Activated CD4-positive, alpha-beta T cell treated with anti-CD3 and anti-CD28 coated beads, Interleukin-2, amount 10 ng/mL, durations not matched to agents 24 days and 14 days (primary cell): ENCODE measurements at regions not wholly inside any gene's neighbourhood (a gene's known extent, or its start where the extent isn't known, plus 50 kb on each side); places are given as distances from the start of the nearest gene placed in this dataset.
"Not testable (repeated sequence)": the region's sequence is repeated elsewhere in the genome, so short reads cannot be mapped to it uniquely, and the experiment has no call there.

ENCODE experiments used
- DNase-seq: peaks from one replicate; pipeline ENCODE4 v3.0.0; 2022
- H3K27ac Mint-ChIP-seq: one replicate; pipeline ENCODE4 v1.8.0; 2022; ENCODE audit warnings: mild to moderate bottlenecking, mixed read lengths
- H3K27me3 Mint-ChIP-seq: one replicate; pipeline ENCODE4 v1.8.0; 2022; ENCODE audit warnings: mixed read lengths
- H3K36me3 Mint-ChIP-seq: one replicate; pipeline ENCODE4 v1.8.0; 2022; ENCODE audit warnings: low read depth, mild to moderate bottlenecking, mixed read lengths
- H3K4me1 Mint-ChIP-seq: one replicate; pipeline ENCODE4 v1.8.0; 2021; ENCODE audit warnings: mixed read lengths
- H3K4me3 Mint-ChIP-seq: one replicate; pipeline ENCODE4 v1.8.0; 2022; ENCODE audit warnings: mild to moderate bottlenecking, moderate library complexity, mixed read lengths
- H3K9me3 Mint-ChIP-seq: one replicate; pipeline ENCODE4 v1.8.0; 2021; ENCODE audit warnings: mixed read lengths
- intact Hi-C: fragments of 100-400 bp; cut with micrococcal nuclease; formaldehyde crosslinking; loops from one replicate; pipeline ENCODE4 v1.15.1; 2023

DNA sequence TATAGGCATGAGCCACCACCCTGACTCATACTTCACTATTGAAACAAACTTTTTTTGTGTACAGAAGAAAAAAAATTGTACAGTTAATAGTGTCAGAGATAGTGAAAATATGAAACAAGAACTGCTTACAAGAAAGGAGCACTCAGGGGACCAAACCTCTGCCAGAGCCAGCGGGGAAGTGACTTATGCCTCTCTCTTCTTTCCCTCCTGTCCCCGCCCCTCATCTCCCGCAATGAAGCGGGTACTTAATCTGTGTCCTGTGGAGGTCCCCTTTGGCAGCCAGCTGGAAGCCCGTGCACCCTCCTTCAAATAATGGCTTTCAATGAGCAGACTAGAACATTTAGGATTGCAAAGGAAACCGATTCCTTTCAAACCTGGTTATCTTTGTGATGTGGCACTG lies 51.5 kb downstream of the PPIAL4A start:
- peak; percentile 63 for DNase-seq
- H3K36me3 Mint-ChIP-seq, intact Hi-C loops, H3K9me3 Mint-ChIP-seq, H3K27me3 Mint-ChIP-seq: not testable (repeated sequence)
- Mint-ChIP-seq H3K27ac (peak overlapping the region; percentile 87), H3K4me1 (peaks cover 17% of the 10 kb centered on the region), H3K4me3 (peak overlapping the region; percentile 78)

DNA sequence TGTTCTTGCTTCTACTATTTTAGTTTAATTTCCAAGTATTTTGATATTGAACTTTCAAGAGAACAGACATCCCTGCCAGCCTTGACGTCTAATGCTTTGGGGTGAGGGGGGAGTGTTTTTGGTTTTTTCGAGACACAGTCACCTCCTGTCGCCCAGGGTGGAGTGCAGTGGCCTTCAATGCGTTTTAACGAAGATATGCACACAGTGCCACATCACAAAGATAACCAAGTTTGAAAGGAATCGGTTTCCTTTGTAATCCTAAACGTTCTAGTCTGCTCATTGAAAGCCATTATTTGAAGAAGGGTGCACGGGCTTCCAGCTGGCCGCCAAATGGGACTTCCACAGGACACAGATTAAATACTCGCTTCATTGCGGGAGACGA lies 52.3 kb downstream of the PPIAL4A start:
- DNase-seq, intact Hi-C loops, H3K9me3 Mint-ChIP-seq, H3K27me3 Mint-ChIP-seq, H3K36me3 Mint-ChIP-seq: not testable (repeated sequence)
- H3K4me1 Mint-ChIP-seq: peaks cover 17% of the 10 kb centered on the region
- H3K27ac Mint-ChIP-seq: peak overlapping the region; percentile 100
- H3K4me3 Mint-ChIP-seq: peak overlapping the region; percentile 83

DNA sequence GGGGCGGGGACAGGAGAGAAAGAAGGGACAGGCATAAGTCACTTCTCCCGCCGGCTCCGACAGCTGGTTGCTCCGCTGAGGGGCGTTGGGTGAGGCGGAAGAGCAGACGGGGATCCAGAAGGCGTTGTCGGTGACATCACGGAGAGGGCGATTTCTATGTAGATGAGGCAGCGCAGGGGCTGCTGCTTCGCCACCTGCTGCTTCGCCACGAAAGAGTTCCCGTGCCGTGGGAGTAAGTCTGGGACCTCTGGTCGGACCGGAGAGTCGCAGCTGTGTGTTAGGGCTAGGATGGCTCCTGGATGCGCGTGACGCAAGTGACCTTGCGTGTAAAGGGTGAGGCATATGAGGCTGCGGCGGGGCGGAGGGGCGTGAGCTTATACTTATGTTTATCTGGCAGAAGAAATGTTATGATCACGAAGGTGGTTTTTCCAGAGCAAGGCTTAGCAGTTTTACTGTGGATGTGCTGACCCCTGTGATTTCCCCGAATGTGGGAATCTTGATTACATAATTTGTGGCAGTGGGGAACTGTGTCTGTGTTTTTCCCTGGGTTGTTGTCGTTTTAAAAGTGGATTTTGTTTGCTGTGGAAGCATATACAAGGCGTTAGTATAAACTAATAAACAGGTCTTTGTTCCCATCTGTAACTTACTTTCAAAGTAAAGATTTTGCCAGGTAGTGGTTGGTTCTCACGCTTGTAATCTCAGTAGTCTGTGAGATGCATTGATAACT lies 52.8 kb downstream of the PPIAL4A start:
- H3K27me3 Mint-ChIP-seq, H3K9me3 Mint-ChIP-seq, intact Hi-C loops, H3K36me3 Mint-ChIP-seq: not testable (repeated sequence)
- peaks cover 17% of the 10 kb centered on the region for H3K4me1 Mint-ChIP-seq
- H3K4me3 Mint-ChIP-seq: peak overlapping the region; percentile 83
- peak; percentile 92 for DNase-seq
- H3K27ac Mint-ChIP-seq: peak overlapping the region; percentile 100

DNA sequence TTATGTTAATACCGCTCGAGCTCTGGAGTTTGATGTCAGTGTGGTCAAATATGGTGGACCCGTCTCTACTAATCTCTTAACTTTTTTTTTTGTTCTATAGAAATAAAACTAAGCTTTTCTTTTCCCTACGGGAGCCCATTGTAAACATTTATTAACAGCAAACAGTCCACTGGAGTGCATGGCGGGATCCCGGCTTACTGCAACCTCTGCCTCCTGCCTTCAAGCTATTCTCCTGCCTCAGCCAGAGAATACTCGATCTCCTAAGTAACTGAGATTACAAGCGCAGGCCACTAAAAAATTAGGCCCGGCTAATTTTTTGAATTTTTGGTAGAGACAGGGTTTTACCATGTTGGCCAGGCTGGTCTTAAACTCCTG lies 53.4 kb downstream of the PPIAL4A start:
- H3K4me1 Mint-ChIP-seq: peaks cover 17% of the 10 kb centered on the region
- intact Hi-C loops, H3K27me3 Mint-ChIP-seq, DNase-seq, H3K9me3 Mint-ChIP-seq, H3K4me3 Mint-ChIP-seq, H3K27ac Mint-ChIP-seq, H3K36me3 Mint-ChIP-seq: not testable (repeated sequence)

DNA sequence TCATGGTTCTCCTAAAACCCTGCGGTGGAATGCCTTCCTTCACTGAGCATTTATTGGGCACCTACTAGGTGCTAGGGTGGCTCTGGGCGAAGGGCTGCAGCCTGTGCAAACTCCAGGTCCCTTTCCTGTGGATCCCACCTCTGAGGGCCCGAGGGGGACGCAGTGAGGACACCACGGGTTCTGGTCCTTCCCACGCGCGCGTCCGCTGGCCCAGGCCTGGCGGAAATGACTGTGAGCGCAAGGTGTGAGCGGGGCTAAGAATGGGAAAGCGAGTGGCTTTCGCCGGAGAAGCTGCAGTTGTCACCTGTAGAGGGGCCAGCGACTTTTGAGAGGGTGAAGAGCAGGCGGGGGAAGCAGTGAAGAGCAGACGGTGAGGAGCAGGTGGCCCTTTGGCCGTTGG lies 55.1 kb downstream of the PPIAL4A start:
- H3K9me3 Mint-ChIP-seq, intact Hi-C loops, H3K27ac Mint-ChIP-seq, H3K36me3 Mint-ChIP-seq, DNase-seq, H3K4me3 Mint-ChIP-seq, H3K27me3 Mint-ChIP-seq: not testable (repeated sequence)
- H3K4me1 Mint-ChIP-seq: peaks cover 14% of the 10 kb centered on the region

DNA sequence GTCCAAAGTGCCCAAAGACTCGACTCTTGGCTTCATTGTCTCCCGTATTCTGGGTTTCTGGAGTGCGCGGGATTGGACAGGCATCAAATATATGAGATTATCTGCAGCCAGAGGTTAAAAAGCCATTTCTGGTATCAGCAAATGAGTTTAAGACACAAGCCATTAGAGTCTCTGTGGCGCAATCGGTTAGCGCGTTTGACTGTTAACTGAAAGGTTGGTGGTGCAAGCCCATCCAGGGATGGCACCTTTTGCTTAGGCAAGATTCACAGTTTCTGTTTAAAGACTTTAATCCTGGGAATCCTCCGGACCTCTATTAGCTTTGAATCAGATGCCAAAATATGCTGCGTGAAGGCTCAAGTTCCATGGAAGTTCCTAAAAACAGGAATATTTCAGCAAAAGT lies 55.6 kb downstream of the PPIAL4A start:
- H3K9me3 Mint-ChIP-seq, H3K4me3 Mint-ChIP-seq, intact Hi-C loops, DNase-seq, H3K27ac Mint-ChIP-seq, H3K36me3 Mint-ChIP-seq, H3K27me3 Mint-ChIP-seq: not testable (repeated sequence)
- H3K4me1 Mint-ChIP-seq: peaks cover 14% of the 10 kb centered on the region

DNA sequence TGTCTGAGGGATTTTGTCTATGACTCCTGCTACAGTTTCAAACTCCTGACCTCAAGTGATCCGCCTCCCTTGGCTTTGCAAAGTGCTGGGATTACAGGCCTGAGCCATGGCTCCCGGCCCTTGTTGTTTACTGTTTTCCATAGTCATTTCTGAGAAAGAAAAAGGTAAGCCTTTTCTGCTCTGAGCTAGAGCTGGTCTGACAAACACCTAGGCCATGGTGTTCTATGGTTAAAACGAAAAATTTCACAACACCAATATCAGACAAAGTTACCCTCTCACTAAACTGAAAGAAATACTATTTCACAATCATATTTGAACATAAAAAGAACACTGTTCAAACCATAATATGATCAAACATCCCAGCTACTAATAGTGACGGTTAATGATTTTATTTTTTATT lies 57.5 kb downstream of the PPIAL4A start:
- H3K27me3 Mint-ChIP-seq, H3K4me3 Mint-ChIP-seq, H3K9me3 Mint-ChIP-seq, intact Hi-C loops, H3K27ac Mint-ChIP-seq, H3K36me3 Mint-ChIP-seq, DNase-seq, H3K4me1 Mint-ChIP-seq: not testable (repeated sequence)

DNA sequence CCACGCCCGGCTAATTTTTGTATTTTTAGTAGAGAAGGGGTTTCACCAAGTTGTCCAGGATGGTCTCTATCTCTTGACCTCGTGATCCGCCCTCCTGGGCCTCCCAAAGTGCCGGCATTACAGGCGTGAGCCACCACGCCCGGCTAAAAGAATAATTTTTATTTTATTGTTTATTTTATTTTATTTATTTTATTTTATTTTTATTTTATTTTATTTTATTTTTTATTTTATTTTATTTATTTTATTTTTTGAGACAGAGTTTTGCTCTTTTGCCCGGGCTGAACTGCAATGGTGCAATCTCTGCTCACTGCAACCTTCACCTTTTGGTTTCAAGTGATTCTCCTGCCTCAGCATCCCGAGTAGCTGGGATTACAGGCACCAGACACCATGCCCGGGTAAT lies 60.2 kb downstream of the PPIAL4A start:
- intact Hi-C loops, H3K4me1 Mint-ChIP-seq, H3K27ac Mint-ChIP-seq, H3K4me3 Mint-ChIP-seq, DNase-seq, H3K27me3 Mint-ChIP-seq, H3K9me3 Mint-ChIP-seq: not testable (repeated sequence)
- H3K36me3 Mint-ChIP-seq: peaks cover 11% of the 10 kb centered on the region

DNA sequence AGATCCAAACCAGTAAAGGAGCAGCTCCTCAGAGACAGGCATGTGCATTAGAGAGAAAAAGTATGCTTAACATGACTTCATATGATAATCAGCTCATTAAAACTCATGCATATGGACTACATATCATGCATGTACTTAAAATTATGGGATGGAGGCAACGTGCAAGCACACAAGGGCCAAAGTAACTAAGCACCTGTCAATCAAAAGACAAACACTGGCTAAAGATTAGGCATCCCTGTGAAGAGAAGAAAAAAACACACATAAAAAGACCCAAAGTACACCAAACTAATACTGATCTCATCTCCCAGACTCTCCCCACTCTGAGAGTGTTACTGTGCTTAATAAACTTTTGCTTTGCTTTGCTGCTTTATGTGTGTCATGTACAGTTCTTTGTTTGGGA lies 61.1 kb downstream of the PPIAL4A start:
- H3K4me3 Mint-ChIP-seq, H3K9me3 Mint-ChIP-seq, H3K27ac Mint-ChIP-seq, H3K4me1 Mint-ChIP-seq, intact Hi-C loops, H3K27me3 Mint-ChIP-seq, DNase-seq: not testable (repeated sequence)
- H3K36me3 Mint-ChIP-seq: peaks cover 12% of the 10 kb centered on the region

DNA sequence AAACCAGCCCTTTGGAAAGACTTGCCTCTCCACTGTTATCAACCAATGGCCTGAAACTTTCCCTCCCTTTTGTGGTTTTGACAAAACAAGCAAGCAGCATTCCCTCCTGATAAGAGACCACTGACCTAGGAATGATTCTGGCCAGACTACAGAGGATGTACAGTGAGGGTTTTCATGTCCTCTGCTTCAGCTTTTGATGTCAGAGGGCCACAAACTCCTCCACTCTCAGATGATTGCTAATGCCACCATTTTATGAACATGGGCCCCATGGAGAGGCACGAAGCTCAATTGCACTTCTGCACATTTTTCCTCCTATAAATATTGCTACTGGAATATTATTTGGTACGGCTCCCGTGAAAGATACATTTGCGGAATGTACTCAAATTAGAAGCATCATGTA lies 61.5 kb downstream of the PPIAL4A start:
- H3K4me1 Mint-ChIP-seq, H3K4me3 Mint-ChIP-seq, H3K9me3 Mint-ChIP-seq, intact Hi-C loops, H3K27ac Mint-ChIP-seq, DNase-seq, H3K27me3 Mint-ChIP-seq: not testable (repeated sequence)
- H3K36me3 Mint-ChIP-seq: peaks cover 12% of the 10 kb centered on the region

DNA sequence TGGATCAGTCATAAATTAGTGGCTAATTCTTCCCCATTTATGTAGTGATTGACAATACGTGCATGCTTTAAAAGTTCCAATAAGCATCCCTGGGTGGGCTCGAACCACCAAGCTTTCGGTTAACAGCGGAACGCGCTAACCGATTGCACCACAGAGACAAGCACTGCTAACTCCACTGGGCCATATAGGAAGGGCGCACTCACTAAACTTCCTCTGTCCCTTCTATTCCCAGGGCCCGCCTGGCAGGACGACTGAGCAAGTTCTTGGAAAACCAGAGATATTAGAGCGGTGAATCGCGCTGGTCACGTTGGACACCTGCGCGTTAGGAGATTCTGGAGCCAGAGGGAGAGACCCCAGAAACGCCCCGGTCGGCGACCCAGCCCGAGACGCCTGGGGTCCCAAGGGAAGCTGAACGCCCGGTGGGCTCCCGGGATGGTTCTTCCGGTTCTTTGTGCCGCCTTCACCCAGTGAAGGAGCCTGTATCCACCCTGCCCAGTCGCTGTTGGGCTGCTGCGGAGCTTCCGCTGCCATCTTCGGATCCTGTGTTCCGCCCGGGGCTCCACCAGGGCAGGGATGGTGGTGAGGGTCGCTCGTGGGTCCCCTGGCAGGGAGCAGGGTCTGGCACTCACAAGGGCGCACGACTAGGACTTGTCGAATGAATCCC lies 62.8 kb downstream of the PPIAL4A start:
- not testable (repeated sequence) for H3K27me3 Mint-ChIP-seq, H3K27ac Mint-ChIP-seq, H3K4me1 Mint-ChIP-seq

DNA sequence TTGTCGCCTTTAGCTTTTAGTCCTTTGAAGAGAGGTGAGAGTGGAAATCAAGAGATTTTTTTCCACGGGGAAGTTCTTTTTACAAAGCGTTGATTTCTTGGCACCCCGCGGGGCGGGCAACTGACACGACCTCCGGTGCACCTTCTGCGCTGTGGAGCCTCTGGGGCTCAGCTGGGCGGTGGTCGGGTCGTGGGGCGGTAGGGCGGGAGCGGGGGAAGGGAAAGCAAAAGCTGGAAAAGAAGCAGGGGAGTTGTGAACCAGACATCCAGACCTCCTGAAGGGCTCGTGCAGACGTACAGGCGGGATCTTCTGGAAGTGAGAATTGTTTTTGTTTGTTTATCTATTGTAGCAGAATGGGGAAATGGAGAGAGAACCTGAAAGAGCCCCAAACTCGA lies 63.3 kb downstream of the PPIAL4A start:
- H3K27ac Mint-ChIP-seq, DNase-seq, H3K9me3 Mint-ChIP-seq, H3K27me3 Mint-ChIP-seq, H3K4me1 Mint-ChIP-seq, intact Hi-C loops, H3K4me3 Mint-ChIP-seq: not testable (repeated sequence)
- peaks cover 12% of the 10 kb centered on the region for H3K36me3 Mint-ChIP-seq

More for the DNA sequence above, 62.8 kb downstream of the PPIAL4A start:
- H3K36me3 Mint-ChIP-seq: peaks cover 12% of the 10 kb centered on the region
- H3K4me3 Mint-ChIP-seq, H3K9me3 Mint-ChIP-seq, DNase-seq, intact Hi-C loops: not testable (repeated sequence)

DNA sequence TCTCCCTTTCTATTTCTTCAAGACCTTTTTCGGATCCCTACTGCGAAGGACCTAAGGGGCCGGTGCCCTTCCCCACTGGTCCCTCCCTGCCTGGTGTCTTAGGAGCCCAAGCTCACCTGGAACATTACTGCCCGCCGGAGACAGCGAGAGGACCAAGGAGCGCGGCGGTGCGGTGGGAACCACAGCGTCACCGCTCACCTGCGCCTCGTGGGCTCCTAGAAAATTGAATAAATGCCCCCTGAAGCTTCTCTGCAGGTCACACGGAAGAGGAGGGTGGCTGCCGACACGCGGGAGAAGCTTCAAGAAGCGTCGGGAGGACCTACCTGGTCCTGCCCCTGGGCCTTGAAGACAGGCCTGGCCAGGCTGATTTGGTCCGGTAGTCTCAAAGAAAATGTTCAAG lies 65.2 kb downstream of the PPIAL4A start:
- intact Hi-C loops: no loop called here
- Mint-ChIP-seq H3K27me3 (no peaks in the 10 kb centered on the region), H3K4me3 (no peak overlapping the region)

DNA sequence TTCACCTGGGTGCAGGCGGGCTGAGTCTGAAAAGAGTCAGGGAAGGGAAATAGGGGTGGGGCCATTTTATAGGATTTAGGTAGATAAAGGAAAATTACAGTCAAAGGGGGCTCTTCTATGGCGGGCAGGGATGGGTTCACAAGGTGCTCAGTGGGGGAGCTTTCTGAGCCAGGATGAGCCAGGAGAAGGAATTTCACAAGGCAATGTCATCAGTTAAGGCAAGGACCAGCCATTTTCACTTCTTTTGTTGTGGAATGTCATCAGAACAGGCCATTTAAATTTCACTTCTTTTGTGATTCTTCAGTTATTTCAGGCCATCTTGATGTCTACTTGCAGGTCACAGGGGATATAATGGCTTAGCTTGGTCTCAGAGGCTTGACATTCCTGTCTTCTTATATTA lies 66.4 kb downstream of the PPIAL4A start:
- H3K4me1 Mint-ChIP-seq, H3K9me3 Mint-ChIP-seq, DNase-seq, H3K27me3 Mint-ChIP-seq, H3K4me3 Mint-ChIP-seq, H3K27ac Mint-ChIP-seq, intact Hi-C loops, H3K36me3 Mint-ChIP-seq: not testable (repeated sequence)

More for the DNA sequence above, 65.2 kb downstream of the PPIAL4A start:
- H3K27ac Mint-ChIP-seq: no peak overlapping the region
- no peaks in the 10 kb centered on the region for H3K4me1 Mint-ChIP-seq
- peaks cover 12% of the 10 kb centered on the region for H3K36me3 Mint-ChIP-seq
- DNase-seq: no peak
- peaks cover 4% of the 10 kb centered on the region for H3K9me3 Mint-ChIP-seq

DNA sequence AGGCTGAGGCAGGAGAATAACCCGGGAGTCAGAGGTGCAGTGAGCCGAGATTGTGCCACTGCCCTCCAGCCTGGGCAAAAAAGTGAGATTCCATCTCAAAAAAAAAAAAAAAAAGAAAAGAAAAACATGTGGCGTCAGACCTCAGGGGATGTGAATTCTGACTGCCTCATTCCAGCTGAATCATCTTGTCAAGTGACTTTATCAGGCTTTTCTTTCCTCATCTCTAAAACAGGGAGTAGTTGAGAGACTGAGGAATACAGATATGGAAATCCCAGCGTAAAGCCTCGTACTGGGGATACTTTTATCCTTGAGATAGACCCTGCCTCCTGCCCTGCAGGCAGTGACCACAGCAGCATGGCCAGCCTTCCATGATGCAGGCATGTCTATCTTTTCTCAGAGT lies 76.4 kb downstream of the PPIAL4A start:
- H3K4me3 Mint-ChIP-seq, H3K4me1 Mint-ChIP-seq, intact Hi-C loops, H3K27ac Mint-ChIP-seq, H3K27me3 Mint-ChIP-seq, H3K9me3 Mint-ChIP-seq, H3K36me3 Mint-ChIP-seq, DNase-seq: not testable (repeated sequence)
